SK-N-MC (cell line): ENCODE measurements at regions not wholly inside any gene's neighbourhood (a gene's known extent, or its start where the extent isn't known, plus 50 kb on each side); places are given as distances from the start of the nearest gene placed in this dataset.

Source experiments
- EZH2 ChIP-seq: fragments of 200-600 bp; sonication (generic); IDR thresholded peaks from one replicate; pipeline ENCODE4 v1.6.1; 2017; ENCODE audit warnings: antibody characterized with exemption
- FOXP2 ChIP-seq: optimal IDR thresholded peaks from 2 replicates; pipeline ENCODE3; 2011; ENCODE audit warnings: mild to moderate bottlenecking, moderate library complexity; ENCODE audit not compliant: insufficient read depth; ENCODE audit errors: extremely low read length, control extremely low read depth
- POLR2AphosphoS5 ChIP-seq: IDR thresholded peaks from 2 replicates; pipeline ENCODE4 v1.6.1; 2012; ENCODE audit warnings: mild to moderate bottlenecking, low read depth, low read length, borderline replicate concordance

- TF ChIP-seq EZH2 (no peak), POLR2AphosphoS5 (no peak), FOXP2 (no peak)
These were observed 132.5 kb upstream of the FMR1 start for GRCh38 chrX:147779173-147779572.
